ENCODE measurements at regions not wholly inside any gene's neighbourhood (a gene's known extent, or its start where the extent isn't known, plus 50 kb on each side); places are given as distances from the start of the nearest gene placed in this dataset.
"Not testable (repeated sequence)": the region's sequence is repeated elsewhere in the genome, so short reads cannot be mapped to it uniquely, and the experiment has no call there.

GRCh38 chr16:55073830-55074229, 143.2 kb downstream of the IRX5 start:
- DNase-seq: no peak
- no peak overlapping the region for H3K4me3 Mint-ChIP-seq
- peaks cover 1 to 38% (median 17%) of the 10 kb centered on the region in 5 donors for H3K27me3 Mint-ChIP-seq
- H3K27ac Mint-ChIP-seq: no peak overlapping the region
- no peaks in the 10 kb centered on the region for H3K4me1 Mint-ChIP-seq
- no peaks in the 10 kb centered on the region for H3K36me3 Mint-ChIP-seq
- POLR2A ChIA-PET: no interaction called here
- no peak for ATAC-seq
- peaks cover 0 to 9% (median 0%) of the 10 kb centered on the region in 9 donors for H3K9me3 Mint-ChIP-seq

- not testable (repeated sequence) for H3K9me3 Mint-ChIP-seq
These were observed 144.5 kb downstream of the IRX5 start for GRCh38 chr16:55075208-55075607.

GRCh38 chr16:55076053-55076452, 145.4 kb downstream of the IRX5 start:
- Mint-ChIP-seq H3K4me3 (no peak overlapping the region), H3K4me1 (no peaks in the 10 kb centered on the region), H3K27ac (no peak overlapping the region), H3K27me3 (peaks cover 1 to 32% (median 17%) of the 10 kb centered on the region in 5 donors), H3K9me3 (peaks cover 0 to 9% (median 0%) of the 10 kb centered on the region in 9 donors), H3K36me3 (no peaks in the 10 kb centered on the region)
- DNase-seq (no peak), ATAC-seq (no peak)
- POLR2A ChIA-PET: no interaction called here

More at GRCh38 chr16:55075208-55075607, 144.5 kb downstream of the IRX5 start:
- DNase-seq, H3K4me1 Mint-ChIP-seq, H3K36me3 Mint-ChIP-seq, H3K27ac Mint-ChIP-seq, H3K4me3 Mint-ChIP-seq, ATAC-seq, POLR2A ChIA-PET: not testable (repeated sequence)
- H3K27me3 Mint-ChIP-seq: peaks cover 1 to 32% (median 17%) of the 10 kb centered on the region in 5 donors

GRCh38 chr16:55077266-55077665, 146.6 kb downstream of the IRX5 start:
- Mint-ChIP-seq H3K27ac (no peak overlapping the region), H3K4me3 (no peak overlapping the region), H3K27me3 (peaks cover 1 to 30% (median 14%) of the 10 kb centered on the region in 5 donors), H3K36me3 (no peaks in the 10 kb centered on the region), H3K9me3 (peaks cover 0 to 5% (median 0%) of the 10 kb centered on the region in 9 donors), H3K4me1 (no peaks in the 10 kb centered on the region)
- no peak for ATAC-seq
- DNase-seq: no peak
- POLR2A ChIA-PET: no interaction called here

- H3K27me3 Mint-ChIP-seq: peaks cover 1 to 25% (median 12%) of the 10 kb centered on the region in 5 donors
- H3K4me1 Mint-ChIP-seq: no peaks in the 10 kb centered on the region
- peaks cover 0 to 2% (median 0%) of the 10 kb centered on the region in 9 donors for H3K9me3 Mint-ChIP-seq
- ATAC-seq: no peak
- POLR2A ChIA-PET: no interaction called here
- H3K4me3 Mint-ChIP-seq: no peak overlapping the region
- DNase-seq: no peak
- no peaks in the 10 kb centered on the region for H3K36me3 Mint-ChIP-seq
- no peak overlapping the region for H3K27ac Mint-ChIP-seq
These were observed 147.5 kb downstream of the IRX5 start for GRCh38 chr16:55078153-55078552.

- ATAC-seq (no peak), DNase-seq (no peak)
- Mint-ChIP-seq H3K27ac (no peak overlapping the region), H3K36me3 (no peaks in the 10 kb centered on the region), H3K9me3 (peaks cover 0 to 5% (median 0%) of the 10 kb centered on the region in 9 donors), H3K4me1 (no peaks in the 10 kb centered on the region), H3K27me3 (peaks cover 1 to 22% (median 11%) of the 10 kb centered on the region in 5 donors), H3K4me3 (no peak overlapping the region)
- POLR2A ChIA-PET: no interaction called here
These were observed 148.2 kb downstream of the IRX5 start for GRCh38 chr16:55078699-55079410.

GRCh38 chr16:55081622-55082590, 151.2 kb downstream of the IRX5 start:
- POLR2A ChIA-PET: no interaction called here
- no peaks in the 10 kb centered on the region for H3K4me1 Mint-ChIP-seq
- H3K27me3 Mint-ChIP-seq: peaks cover 0 to 9% (median 3%) of the 10 kb centered on the region in 5 donors
- H3K9me3 Mint-ChIP-seq: peaks cover 0 to 9% (median 0%) of the 10 kb centered on the region in 9 donors
- no peak for ATAC-seq
- H3K36me3 Mint-ChIP-seq: no peaks in the 10 kb centered on the region
- DNase-seq: no peak
- no peak overlapping the region for H3K4me3 Mint-ChIP-seq
- H3K27ac Mint-ChIP-seq: no peak overlapping the region

GRCh38 chr16:55082591-55082976, 151.9 kb downstream of the IRX5 start:
- POLR2A ChIA-PET: no interaction called here
- Mint-ChIP-seq H3K4me3 (no peak overlapping the region), H3K27ac (no peak overlapping the region), H3K9me3 (peaks cover 0 to 9% (median 0%) of the 10 kb centered on the region in 9 donors), H3K4me1 (no peaks in the 10 kb centered on the region), H3K36me3 (no peaks in the 10 kb centered on the region), H3K27me3 (peaks cover 0 to 9% (median 3%) of the 10 kb centered on the region in 5 donors)
- no peak for ATAC-seq
- no peak for DNase-seq

- Mint-ChIP-seq H3K36me3 (no peaks in the 10 kb centered on the region), H3K4me3 (no peak overlapping the region), H3K4me1 (no peaks in the 10 kb centered on the region), H3K27ac (no peak overlapping the region), H3K27me3 (peaks cover 0 to 9% (median 3%) of the 10 kb centered on the region in 5 donors), H3K9me3 (peaks cover 0 to 9% (median 0%) of the 10 kb centered on the region in 9 donors)
- POLR2A ChIA-PET: no interaction called here
- ATAC-seq (no peak), DNase-seq (no peak)
These were observed 152.4 kb downstream of the IRX5 start for GRCh38 chr16:55083052-55083451.

- POLR2A ChIA-PET: no interaction called here
- Mint-ChIP-seq H3K27me3 (peaks cover 0 to 3% (median 2%) of the 10 kb centered on the region in 5 donors), H3K36me3 (no peaks in the 10 kb centered on the region), H3K4me3 (no peak overlapping the region), H3K9me3 (peaks cover 0 to 7% (median 0%) of the 10 kb centered on the region in 9 donors), H3K4me1 (no peaks in the 10 kb centered on the region), H3K27ac (no peak overlapping the region)
- DNase-seq (no peak), ATAC-seq (no peak)
These were observed 157.4 kb downstream of the IRX5 start for GRCh38 chr16:55088098-55088497.

- POLR2A ChIA-PET: no interaction called here
- ATAC-seq (no peak), DNase-seq (no peak)
- Mint-ChIP-seq H3K9me3 (peaks cover 0 to 3% (median under 1%) of the 10 kb centered on the region in 9 donors), H3K27ac (no peak overlapping the region), H3K4me3 (no peak overlapping the region), H3K36me3 (peaks cover 0 to 4% (median 0%) of the 10 kb centered on the region in 3 donors), H3K27me3 (peaks cover 0 to 1% (median 0%) of the 10 kb centered on the region in 5 donors), H3K4me1 (no peaks in the 10 kb centered on the region)
These were observed 158.9 kb downstream of the IRX5 start for GRCh38 chr16:55089600-55089999.

GRCh38 chr16:55091213-55091870, 160.7 kb downstream of the IRX5 start:
- Mint-ChIP-seq H3K9me3 (peaks cover 0 to 4% (median 0%) of the 10 kb centered on the region in 9 donors), H3K27me3 (peaks cover 0 to 7% (median 0%) of the 10 kb centered on the region in 5 donors), H3K4me1 (no peaks in the 10 kb centered on the region), H3K4me3 (no peak overlapping the region), H3K27ac (no peak overlapping the region), H3K36me3 (peaks cover 0 to 4% (median 0%) of the 10 kb centered on the region in 3 donors)
- DNase-seq (no peak), ATAC-seq (no peak)
- POLR2A ChIA-PET: no interaction called here

Measured in naive thymus-derived CD8-positive, alpha-beta T cell (primary cell).